HL-60 (cell line): ENCODE measurements at regions not wholly inside any gene's neighbourhood (a gene's known extent, or its start where the extent isn't known, plus 50 kb on each side); places are given as distances from the start of the nearest gene placed in this dataset.
A peak's percentile ranks its signal among the peaks of the same experiment; 100 is the strongest.

Source experiments
- DNase-seq, 2 experiments: peaks; one replicate each; pipeline ENCODE4 v3.0.0-alpha.2; 2010 to 2020; ENCODE audit warnings: low read depth in 1 of 2, low spot score in 1 of 2
- H3K27ac ChIP-seq: fragments of 250-450 bp; sonication (Bioruptor Pico); replicated peaks from 2 replicates; pipeline ENCODE4 v1.5.1; 2020; ENCODE audit warnings: mild to moderate bottlenecking, moderate library complexity
- H3K27me3 ChIP-seq: fragments of 250-450 bp; sonication (Bioruptor Pico); 2 replicates; pipeline ENCODE4 v1.5.1; 2021; ENCODE audit warnings: mild to moderate bottlenecking, moderate library complexity; ENCODE audit not compliant: insufficient read depth, poor library complexity, severe bottlenecking
- H3K4me3 ChIP-seq: replicated peaks from 2 replicates; pipeline ENCODE4 v1.5.1; 2011; ENCODE audit warnings: mild to moderate bottlenecking, control low read depth, low read length; ENCODE audit not compliant: insufficient read depth
- GABPA ChIP-seq: IDR thresholded peaks from 2 replicates; pipeline ENCODE4 v1.6.1; 2012; ENCODE audit warnings: low read depth
- POLR2AphosphoS5 ChIP-seq: IDR thresholded peaks from 2 replicates; pipeline ENCODE4 v1.6.1; 2012; ENCODE audit warnings: low read depth
- SPI1 ChIP-seq: IDR thresholded peaks from 2 replicates; pipeline ENCODE4 v1.6.1; 2012; ENCODE audit warnings: low read depth, mild to moderate bottlenecking, borderline replicate concordance
- TF ChIP-seq, protein P1 (sequence below): IDR thresholded peaks from one replicate; pipeline ENCODE4 v1.5.1; 2011; ENCODE audit warnings: low read length, control low read depth, inconsistent platforms; ENCODE audit not compliant: insufficient read depth
- TF ChIP-seq, protein P2 (sequence below): IDR thresholded peaks from 2 replicates; pipeline ENCODE4 v1.6.1; 2012; ENCODE audit warnings: low read depth; ENCODE audit not compliant: insufficient replicate concordance

DNA sequence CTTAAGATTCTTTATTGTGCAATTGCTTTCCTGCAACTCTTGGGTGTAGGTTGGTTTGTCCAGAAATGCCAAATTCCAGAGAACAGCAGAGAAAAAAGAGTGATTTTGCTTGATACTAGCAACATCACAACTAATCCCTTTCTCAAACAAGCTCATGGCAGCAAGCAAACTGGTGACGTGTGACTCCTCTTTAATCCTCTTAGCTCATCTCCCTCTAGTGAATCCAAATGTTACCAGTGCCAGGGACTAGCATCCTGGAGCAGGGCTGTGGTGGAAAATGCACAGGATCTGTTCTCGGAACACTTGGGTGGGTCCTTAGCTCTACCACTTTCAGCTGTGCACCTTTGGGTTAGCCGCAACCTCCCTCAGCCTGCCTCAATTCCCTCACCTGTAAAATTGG, 204.0 kb upstream of the CCL2 start:
- no peak for DNase-seq
- Histone ChIP-seq H3K4me3 (no peak overlapping the region), H3K27ac (no peak overlapping the region), H3K27me3 (no peaks in the 10 kb centered on the region)
- TF ChIP-seq, protein P1, sequence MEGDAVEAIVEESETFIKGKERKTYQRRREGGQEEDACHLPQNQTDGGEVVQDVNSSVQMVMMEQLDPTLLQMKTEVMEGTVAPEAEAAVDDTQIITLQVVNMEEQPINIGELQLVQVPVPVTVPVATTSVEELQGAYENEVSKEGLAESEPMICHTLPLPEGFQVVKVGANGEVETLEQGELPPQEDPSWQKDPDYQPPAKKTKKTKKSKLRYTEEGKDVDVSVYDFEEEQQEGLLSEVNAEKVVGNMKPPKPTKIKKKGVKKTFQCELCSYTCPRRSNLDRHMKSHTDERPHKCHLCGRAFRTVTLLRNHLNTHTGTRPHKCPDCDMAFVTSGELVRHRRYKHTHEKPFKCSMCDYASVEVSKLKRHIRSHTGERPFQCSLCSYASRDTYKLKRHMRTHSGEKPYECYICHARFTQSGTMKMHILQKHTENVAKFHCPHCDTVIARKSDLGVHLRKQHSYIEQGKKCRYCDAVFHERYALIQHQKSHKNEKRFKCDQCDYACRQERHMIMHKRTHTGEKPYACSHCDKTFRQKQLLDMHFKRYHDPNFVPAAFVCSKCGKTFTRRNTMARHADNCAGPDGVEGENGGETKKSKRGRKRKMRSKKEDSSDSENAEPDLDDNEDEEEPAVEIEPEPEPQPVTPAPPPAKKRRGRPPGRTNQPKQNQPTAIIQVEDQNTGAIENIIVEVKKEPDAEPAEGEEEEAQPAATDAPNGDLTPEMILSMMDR = no peak
- TF ChIP-seq, protein P2, sequence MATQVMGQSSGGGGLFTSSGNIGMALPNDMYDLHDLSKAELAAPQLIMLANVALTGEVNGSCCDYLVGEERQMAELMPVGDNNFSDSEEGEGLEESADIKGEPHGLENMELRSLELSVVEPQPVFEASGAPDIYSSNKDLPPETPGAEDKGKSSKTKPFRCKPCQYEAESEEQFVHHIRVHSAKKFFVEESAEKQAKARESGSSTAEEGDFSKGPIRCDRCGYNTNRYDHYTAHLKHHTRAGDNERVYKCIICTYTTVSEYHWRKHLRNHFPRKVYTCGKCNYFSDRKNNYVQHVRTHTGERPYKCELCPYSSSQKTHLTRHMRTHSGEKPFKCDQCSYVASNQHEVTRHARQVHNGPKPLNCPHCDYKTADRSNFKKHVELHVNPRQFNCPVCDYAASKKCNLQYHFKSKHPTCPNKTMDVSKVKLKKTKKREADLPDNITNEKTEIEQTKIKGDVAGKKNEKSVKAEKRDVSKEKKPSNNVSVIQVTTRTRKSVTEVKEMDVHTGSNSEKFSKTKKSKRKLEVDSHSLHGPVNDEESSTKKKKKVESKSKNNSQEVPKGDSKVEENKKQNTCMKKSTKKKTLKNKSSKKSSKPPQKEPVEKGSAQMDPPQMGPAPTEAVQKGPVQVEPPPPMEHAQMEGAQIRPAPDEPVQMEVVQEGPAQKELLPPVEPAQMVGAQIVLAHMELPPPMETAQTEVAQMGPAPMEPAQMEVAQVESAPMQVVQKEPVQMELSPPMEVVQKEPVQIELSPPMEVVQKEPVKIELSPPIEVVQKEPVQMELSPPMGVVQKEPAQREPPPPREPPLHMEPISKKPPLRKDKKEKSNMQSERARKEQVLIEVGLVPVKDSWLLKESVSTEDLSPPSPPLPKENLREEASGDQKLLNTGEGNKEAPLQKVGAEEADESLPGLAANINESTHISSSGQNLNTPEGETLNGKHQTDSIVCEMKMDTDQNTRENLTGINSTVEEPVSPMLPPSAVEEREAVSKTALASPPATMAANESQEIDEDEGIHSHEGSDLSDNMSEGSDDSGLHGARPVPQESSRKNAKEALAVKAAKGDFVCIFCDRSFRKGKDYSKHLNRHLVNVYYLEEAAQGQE = no peak

GRCh38 chr17:34054495-34054894, 200.6 kb upstream of the CCL2 start:
- TF ChIP-seq, protein P2 = peak; percentile 70
- TF ChIP-seq GABPA = no peak
- no peaks in the 10 kb centered on the region for H3K27me3 ChIP-seq

DNA sequence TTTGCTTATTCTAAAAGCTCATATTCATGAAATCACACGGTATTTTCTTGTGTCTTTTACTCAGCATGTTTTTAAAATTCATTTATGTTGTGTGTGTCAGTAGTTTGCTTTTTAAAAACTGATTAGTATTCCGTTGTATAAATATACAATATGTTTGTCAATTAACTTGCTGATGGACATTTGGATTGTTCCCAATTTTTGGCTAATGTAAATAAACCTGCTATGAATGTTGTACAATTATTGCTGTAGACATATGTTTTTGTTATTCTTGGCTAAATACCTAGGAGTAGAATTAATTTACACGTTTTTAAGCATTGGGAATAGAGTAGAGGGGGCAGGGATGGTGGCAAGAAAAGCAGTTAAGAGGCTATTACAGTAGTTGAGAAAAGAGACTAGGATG, 199.5 kb upstream of the CCL2 start:
- Histone ChIP-seq H3K27ac (no peak overlapping the region), H3K4me3 (no peak overlapping the region), H3K27me3 (no peaks in the 10 kb centered on the region)
- DNase-seq = no peak
- TF ChIP-seq, protein P1 = no peak
- TF ChIP-seq POLR2AphosphoS5 (no peak), SPI1 (no peak), GABPA (no peak)
- TF ChIP-seq, protein P2 = no peak

More at GRCh38 chr17:34054495-34054894, 200.6 kb upstream of the CCL2 start:
- Histone ChIP-seq H3K27ac (no peak overlapping the region), H3K4me3 (no peak overlapping the region)
- DNase-seq = no peak
